Thyroid gland (tissue), 4 donors: ENCODE measurements at regions not wholly inside any gene's neighbourhood (a gene's known extent, or its start where the extent isn't known, plus 50 kb on each side); places are given as distances from the start of the nearest gene placed in this dataset.

ENCODE experiments used
- POLR2A ChIP-seq, 2 donors: fragments of 450-650 bp; IDR thresholded peaks; one replicate each; pipeline ENCODE4 v1.6.1; 2017; ENCODE audit warnings: antibody characterized with exemption in 2 of 2, mild to moderate bottlenecking in 2 of 2, moderate library complexity in 1 of 2
- TF ChIP-seq, protein P1 (sequence below), 6 experiments: fragments of 200-600 bp in 3 of 6; fragments of 450-650 bp in 3 of 6; sonication (generic) in 3 of 6; IDR thresholded peaks; one replicate each; pipeline ENCODE4 v1.5.1; 2016 to 2019; ENCODE audit warnings: antibody characterized with exemption in 6 of 6, mild to moderate bottlenecking in 2 of 6, inconsistent platforms in 1 of 6, moderate library complexity in 1 of 6

DNA sequence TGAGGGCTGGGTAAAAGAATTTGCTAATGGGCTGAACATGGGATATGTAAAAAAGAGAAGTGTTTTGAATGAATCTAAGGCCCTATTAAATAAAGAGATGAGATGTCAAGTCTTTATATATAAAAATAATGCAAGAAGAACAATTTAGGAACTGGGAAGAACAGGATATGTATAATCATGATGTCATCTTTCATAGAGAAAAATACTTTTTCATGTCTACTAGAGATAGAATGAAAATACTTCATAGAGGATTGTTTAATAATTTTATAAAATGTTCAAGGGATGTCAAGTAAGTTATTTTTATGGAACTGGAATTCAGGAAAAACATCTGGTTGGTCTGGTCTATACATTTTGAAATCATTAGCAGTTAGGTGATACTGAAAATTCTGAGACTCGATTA is 799.0 kb upstream of the CTNND2 start:
- TF ChIP-seq, protein P1, sequence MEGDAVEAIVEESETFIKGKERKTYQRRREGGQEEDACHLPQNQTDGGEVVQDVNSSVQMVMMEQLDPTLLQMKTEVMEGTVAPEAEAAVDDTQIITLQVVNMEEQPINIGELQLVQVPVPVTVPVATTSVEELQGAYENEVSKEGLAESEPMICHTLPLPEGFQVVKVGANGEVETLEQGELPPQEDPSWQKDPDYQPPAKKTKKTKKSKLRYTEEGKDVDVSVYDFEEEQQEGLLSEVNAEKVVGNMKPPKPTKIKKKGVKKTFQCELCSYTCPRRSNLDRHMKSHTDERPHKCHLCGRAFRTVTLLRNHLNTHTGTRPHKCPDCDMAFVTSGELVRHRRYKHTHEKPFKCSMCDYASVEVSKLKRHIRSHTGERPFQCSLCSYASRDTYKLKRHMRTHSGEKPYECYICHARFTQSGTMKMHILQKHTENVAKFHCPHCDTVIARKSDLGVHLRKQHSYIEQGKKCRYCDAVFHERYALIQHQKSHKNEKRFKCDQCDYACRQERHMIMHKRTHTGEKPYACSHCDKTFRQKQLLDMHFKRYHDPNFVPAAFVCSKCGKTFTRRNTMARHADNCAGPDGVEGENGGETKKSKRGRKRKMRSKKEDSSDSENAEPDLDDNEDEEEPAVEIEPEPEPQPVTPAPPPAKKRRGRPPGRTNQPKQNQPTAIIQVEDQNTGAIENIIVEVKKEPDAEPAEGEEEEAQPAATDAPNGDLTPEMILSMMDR (IDR thresholded peaks at IDR 0.05): no peak
- TF ChIP-seq POLR2A (IDR thresholded peaks at IDR 0.05): no peak
